Natural killer cell (primary cell): ENCODE measurements at regions not wholly inside any gene's neighbourhood (a gene's known extent, or its start where the extent isn't known, plus 50 kb on each side); places are given as distances from the start of the nearest gene placed in this dataset.

Experiments used
- ATAC-seq, 3 donors: fragments of 150-1000 bp in 2 of 3; fragments of 200-7000 bp in 1 of 3; cut with Tn5 transposase; 1 replicate in 1 of 3; 2 replicates in 2 of 3; pipeline ENCODE4 v1.10.0; 2021; ENCODE audit warnings: mild to moderate bottlenecking in 2 of 3, moderate library complexity in 2 of 3
- DNase-seq, 2 donors: peaks; one replicate each; pipeline versions ENCODE4 v3.0.0 to v3.0.0-alpha.2; 2013 to 2021; ENCODE audit warnings: mixed read lengths in 1 of 2
- H3K27ac ChIP-seq: one replicate; pipeline ENCODE4 v1.5.1; 2013; ENCODE audit warnings: mild to moderate bottlenecking, low read length
- H3K27me3 ChIP-seq: one replicate; pipeline ENCODE4 v1.6.1; 2013; ENCODE audit warnings: low read length; ENCODE audit not compliant: control insufficient read depth, insufficient read depth
- H3K36me3 ChIP-seq: one replicate; pipeline ENCODE4 v1.6.1; 2013; ENCODE audit warnings: low read length; ENCODE audit not compliant: control insufficient read depth, insufficient read depth
- H3K4me1 ChIP-seq: one replicate; pipeline ENCODE4 v1.6.1; 2013; ENCODE audit warnings: low read length; ENCODE audit not compliant: control insufficient read depth, insufficient read depth
- H3K4me3 ChIP-seq: one replicate; pipeline ENCODE4 v1.5.1; 2013; ENCODE audit warnings: low read length
- H3K9me3 ChIP-seq: one replicate; pipeline ENCODE4 v1.6.1; 2013; ENCODE audit warnings: low read length; ENCODE audit not compliant: control insufficient read depth, insufficient read depth
- H3K27ac Mint-ChIP-seq, 2 donors: one replicate each; pipeline ENCODE4 v1.8.0; 2022; ENCODE audit warnings: mild to moderate bottlenecking in 2 of 2, mixed read lengths in 2 of 2, moderate library complexity in 1 of 2
- H3K27me3 Mint-ChIP-seq, 2 donors: one replicate each; pipeline ENCODE4 v1.8.0; 2022; ENCODE audit warnings: low read depth in 2 of 2, mixed read lengths in 2 of 2
- H3K36me3 Mint-ChIP-seq: one replicate; pipeline ENCODE4 v1.8.0; 2022; ENCODE audit warnings: mixed read lengths
- H3K4me1 Mint-ChIP-seq, 2 donors: one replicate each; pipeline ENCODE4 v1.8.0; 2022; ENCODE audit warnings: mixed read lengths in 2 of 2
- H3K4me3 Mint-ChIP-seq: one replicate; pipeline ENCODE4 v1.8.0; 2022; ENCODE audit warnings: mild to moderate bottlenecking, moderate library complexity, mixed read lengths
- H3K9me3 Mint-ChIP-seq, 2 donors: one replicate each; pipeline ENCODE4 v1.8.0; 2022; ENCODE audit warnings: mixed read lengths in 2 of 2
- WGBS: methylation state at CpG from one replicate; pipeline ENCODE4 v1.1.7; 2013; ENCODE audit warnings: missing lambda C conversion rate; ENCODE audit not compliant: insufficient coverage; 5-methylcytosine and 5-hydroxymethylcytosine counted together
- intact Hi-C: fragments of 100-400 bp; cut with micrococcal nuclease; formaldehyde crosslinking; loops from one replicate; pipeline ENCODE4 v1.14.2; 2022
- TF ChIP-seq, protein P1 (sequence below): fragments of 200-600 bp; IDR thresholded peaks from one replicate; pipeline ENCODE4 v1.8.0; 2022; ENCODE audit warnings: antibody characterized with exemption

DNA sequence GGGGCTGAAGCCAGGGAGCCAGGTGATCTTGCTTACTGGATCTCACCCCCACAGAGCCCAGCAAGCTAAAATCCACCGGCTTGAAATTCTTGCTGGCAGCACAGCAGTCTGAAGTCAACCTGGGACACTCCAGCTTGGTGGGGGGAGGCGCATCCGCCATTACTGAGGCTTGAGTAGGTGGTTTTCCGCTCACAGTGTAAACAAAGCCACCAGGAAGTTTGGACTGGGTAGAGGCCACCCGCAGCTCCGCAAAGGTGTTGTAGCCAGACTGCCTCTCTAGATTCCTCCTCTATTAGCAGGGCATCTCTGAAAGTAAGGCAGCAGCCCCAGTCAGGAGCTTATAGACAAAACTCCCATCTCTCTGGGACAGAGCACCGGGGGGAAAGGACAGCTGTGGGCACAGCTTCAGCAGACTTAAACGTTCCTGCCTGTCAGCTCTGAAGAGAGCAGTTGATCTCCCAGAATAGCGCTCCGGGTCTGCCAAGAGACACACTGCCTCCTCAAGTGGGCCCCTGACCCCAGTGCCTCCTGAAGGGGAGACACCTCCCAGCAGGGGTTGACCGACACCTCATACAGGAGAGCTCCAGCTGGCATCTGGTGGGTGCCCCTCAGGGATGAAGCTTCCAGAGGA is 206.3 kb upstream of the KHDRBS2 start:
- no peaks in the 10 kb centered on the region for H3K36me3 Mint-ChIP-seq

GRCh38 chr6:62480544-62480943 is 194.5 kb upstream of the KHDRBS2 start:
- Mint-ChIP-seq H3K4me3 (no peak overlapping the region), H3K27me3 (no peaks in the 10 kb centered on the region), H3K4me1 (no peaks in the 10 kb centered on the region), H3K9me3 (peaks cover 0 to 5% of the 10 kb centered on the region in 2 donors), H3K27ac (no peak overlapping the region), H3K36me3 (no peaks in the 10 kb centered on the region)
- Histone ChIP-seq H3K4me1 (no peaks in the 10 kb centered on the region), H3K27ac (no peak overlapping the region), H3K4me3 (no peak overlapping the region), H3K36me3 (no peaks in the 10 kb centered on the region), H3K27me3 (no peaks in the 10 kb centered on the region), H3K9me3 (no peaks in the 10 kb centered on the region)
- TF ChIP-seq, protein P1, sequence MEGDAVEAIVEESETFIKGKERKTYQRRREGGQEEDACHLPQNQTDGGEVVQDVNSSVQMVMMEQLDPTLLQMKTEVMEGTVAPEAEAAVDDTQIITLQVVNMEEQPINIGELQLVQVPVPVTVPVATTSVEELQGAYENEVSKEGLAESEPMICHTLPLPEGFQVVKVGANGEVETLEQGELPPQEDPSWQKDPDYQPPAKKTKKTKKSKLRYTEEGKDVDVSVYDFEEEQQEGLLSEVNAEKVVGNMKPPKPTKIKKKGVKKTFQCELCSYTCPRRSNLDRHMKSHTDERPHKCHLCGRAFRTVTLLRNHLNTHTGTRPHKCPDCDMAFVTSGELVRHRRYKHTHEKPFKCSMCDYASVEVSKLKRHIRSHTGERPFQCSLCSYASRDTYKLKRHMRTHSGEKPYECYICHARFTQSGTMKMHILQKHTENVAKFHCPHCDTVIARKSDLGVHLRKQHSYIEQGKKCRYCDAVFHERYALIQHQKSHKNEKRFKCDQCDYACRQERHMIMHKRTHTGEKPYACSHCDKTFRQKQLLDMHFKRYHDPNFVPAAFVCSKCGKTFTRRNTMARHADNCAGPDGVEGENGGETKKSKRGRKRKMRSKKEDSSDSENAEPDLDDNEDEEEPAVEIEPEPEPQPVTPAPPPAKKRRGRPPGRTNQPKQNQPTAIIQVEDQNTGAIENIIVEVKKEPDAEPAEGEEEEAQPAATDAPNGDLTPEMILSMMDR, result no peak
- no CpG with 5 or more reads among the region's 1 CpG for WGBS
- no peak for DNase-seq
- intact Hi-C loops, result no loop called here
- no peak for ATAC-seq

More for the DNA sequence above, 206.3 kb upstream of the KHDRBS2 start:
- intact Hi-C loops, result no loop called here
- Histone ChIP-seq H3K27me3 (no peaks in the 10 kb centered on the region), H3K4me1 (no peaks in the 10 kb centered on the region), H3K4me3 (no peak overlapping the region), H3K27ac (no peak overlapping the region), H3K9me3 (peaks cover 3% of the 10 kb centered on the region), H3K36me3 (no peaks in the 10 kb centered on the region)
- Mint-ChIP-seq H3K4me1 (no peaks in the 10 kb centered on the region), H3K9me3 (peaks cover 19 to 33% of the 10 kb centered on the region in 2 donors), H3K4me3 (no peak overlapping the region), H3K27ac (no peak overlapping the region), H3K27me3 (no peaks in the 10 kb centered on the region)
- no peak for ATAC-seq
- TF ChIP-seq, protein P1, result no peak
- DNase-seq, result no peak
- WGBS, result 91% methylated on average over 11 of the region's 11 CpGs

- no peak overlapping the region for H3K27ac ChIP-seq
- Mint-ChIP-seq H3K27me3 (no peaks in the 10 kb centered on the region), H3K4me1 (no peaks in the 10 kb centered on the region), H3K36me3 (no peaks in the 10 kb centered on the region), H3K9me3 (peaks cover 0 to 7% of the 10 kb centered on the region in 2 donors), H3K4me3 (no peak overlapping the region), H3K27ac (no peak overlapping the region)
- 50% methylated on average over 1 of the region's 4 CpGs for WGBS
- TF ChIP-seq, protein P1, result no peak
- no peaks in the 10 kb centered on the region for H3K9me3 ChIP-seq
- H3K36me3 ChIP-seq, result no peaks in the 10 kb centered on the region
- ATAC-seq, result no peak
- no peak overlapping the region for H3K4me3 ChIP-seq
- H3K27me3 ChIP-seq, result no peaks in the 10 kb centered on the region
- DNase-seq, result no peak
- intact Hi-C loops, result no loop called here
- no peaks in the 10 kb centered on the region for H3K4me1 ChIP-seq
Measured at GRCh38 chr6:62479697-62480220, 193.7 kb upstream of the KHDRBS2 start.

GRCh38 chr6:62474793-62475192 is 188.8 kb upstream of the KHDRBS2 start:
- H3K27me3 Mint-ChIP-seq, result no peaks in the 10 kb centered on the region
- Histone ChIP-seq H3K4me1 (no peaks in the 10 kb centered on the region), H3K27me3 (no peaks in the 10 kb centered on the region), H3K27ac (no peak overlapping the region), H3K36me3 (no peaks in the 10 kb centered on the region), H3K4me3 (no peak overlapping the region), H3K9me3 (peaks cover 3% of the 10 kb centered on the region)
- no peak overlapping the region for H3K27ac Mint-ChIP-seq
- no peaks in the 10 kb centered on the region for H3K36me3 Mint-ChIP-seq
- no peak overlapping the region for H3K4me3 Mint-ChIP-seq
- WGBS, result no CpG with 5 or more reads among the region's 3 CpGs
- TF ChIP-seq, protein P1, result no peak
- no peaks in the 10 kb centered on the region for H3K4me1 Mint-ChIP-seq
- peaks cover 0 to 6% of the 10 kb centered on the region in 2 donors for H3K9me3 Mint-ChIP-seq
- intact Hi-C loops, result no loop called here
- no peak for ATAC-seq
- DNase-seq, result no peak
